ENCODE measurements at regions not wholly inside any gene's neighbourhood (a gene's known extent, or its start where the extent isn't known, plus 50 kb on each side); places are given as distances from the start of the nearest gene placed in this dataset.

DNA sequence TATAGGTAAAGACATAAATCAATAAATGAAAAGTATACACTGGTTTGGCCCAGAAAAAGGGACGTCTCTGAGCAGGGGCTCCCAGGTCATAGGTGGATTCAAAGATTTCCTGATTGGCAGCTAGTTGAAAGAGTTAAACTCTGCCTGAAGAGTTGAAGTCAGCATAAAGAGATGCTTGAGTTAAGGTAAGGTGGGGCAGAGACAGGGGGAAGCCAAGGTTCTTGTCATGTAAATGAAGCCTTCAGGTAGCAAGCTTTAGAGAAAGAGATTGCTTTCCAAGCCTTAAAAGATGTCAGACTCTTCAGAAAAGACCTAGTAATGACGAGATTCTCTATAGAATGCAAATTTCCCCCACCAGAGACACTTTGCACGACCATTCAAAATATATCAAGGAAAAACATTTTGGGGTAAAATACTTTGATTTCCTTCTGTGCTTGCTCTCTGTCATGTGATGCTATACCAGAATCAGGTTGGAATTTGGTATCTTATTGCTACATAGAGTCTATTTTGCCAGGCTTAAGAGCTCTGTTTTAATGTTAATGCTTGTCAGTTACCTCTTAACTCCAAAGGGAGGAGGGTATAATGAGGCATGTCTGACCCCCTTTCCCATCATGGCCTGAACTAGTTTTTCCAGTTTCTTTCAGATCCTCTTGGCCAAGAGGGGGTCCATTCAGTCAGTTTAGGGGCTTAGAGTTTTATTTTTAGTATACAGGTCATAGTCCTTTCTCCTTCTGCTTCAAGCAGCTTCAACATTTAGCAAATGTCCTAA, 429.6 kb downstream of the ADRA2A start (continued):
- TF ChIP-seq, protein P1, sequence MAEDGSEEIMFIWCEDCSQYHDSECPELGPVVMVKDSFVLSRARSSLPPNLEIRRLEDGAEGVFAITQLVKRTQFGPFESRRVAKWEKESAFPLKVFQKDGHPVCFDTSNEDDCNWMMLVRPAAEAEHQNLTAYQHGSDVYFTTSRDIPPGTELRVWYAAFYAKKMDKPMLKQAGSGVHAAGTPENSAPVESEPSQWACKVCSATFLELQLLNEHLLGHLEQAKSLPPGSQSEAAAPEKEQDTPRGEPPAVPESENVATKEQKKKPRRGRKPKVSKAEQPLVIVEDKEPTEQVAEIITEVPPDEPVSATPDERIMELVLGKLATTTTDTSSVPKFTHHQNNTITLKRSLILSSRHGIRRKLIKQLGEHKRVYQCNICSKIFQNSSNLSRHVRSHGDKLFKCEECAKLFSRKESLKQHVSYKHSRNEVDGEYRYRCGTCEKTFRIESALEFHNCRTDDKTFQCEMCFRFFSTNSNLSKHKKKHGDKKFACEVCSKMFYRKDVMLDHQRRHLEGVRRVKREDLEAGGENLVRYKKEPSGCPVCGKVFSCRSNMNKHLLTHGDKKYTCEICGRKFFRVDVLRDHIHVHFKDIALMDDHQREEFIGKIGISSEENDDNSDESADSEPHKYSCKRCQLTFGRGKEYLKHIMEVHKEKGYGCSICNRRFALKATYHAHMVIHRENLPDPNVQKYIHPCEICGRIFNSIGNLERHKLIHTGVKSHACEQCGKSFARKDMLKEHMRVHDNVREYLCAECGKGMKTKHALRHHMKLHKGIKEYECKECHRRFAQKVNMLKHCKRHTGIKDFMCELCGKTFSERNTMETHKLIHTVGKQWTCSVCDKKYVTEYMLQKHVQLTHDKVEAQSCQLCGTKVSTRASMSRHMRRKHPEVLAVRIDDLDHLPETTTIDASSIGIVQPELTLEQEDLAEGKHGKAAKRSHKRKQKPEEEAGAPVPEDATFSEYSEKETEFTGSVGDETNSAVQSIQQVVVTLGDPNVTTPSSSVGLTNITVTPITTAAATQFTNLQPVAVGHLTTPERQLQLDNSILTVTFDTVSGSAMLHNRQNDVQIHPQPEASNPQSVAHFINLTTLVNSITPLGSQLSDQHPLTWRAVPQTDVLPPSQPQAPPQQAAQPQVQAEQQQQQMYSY (CRISPR knock-in tag; IDR thresholded peaks at IDR 0.05) = no peak
- TF ChIP-seq MEF2A (IDR thresholded peaks at IDR 0.05; ENCODE audit: insufficient read depth, low read depth, low read length) (no peak), CEBPB (IDR thresholded peaks at IDR 0.05; ENCODE audit: borderline replicate concordance in 1 of 2, low read depth in 2 of 2, low read length in 2 of 2) (no peak)
- TF ChIP-seq, protein P2, sequence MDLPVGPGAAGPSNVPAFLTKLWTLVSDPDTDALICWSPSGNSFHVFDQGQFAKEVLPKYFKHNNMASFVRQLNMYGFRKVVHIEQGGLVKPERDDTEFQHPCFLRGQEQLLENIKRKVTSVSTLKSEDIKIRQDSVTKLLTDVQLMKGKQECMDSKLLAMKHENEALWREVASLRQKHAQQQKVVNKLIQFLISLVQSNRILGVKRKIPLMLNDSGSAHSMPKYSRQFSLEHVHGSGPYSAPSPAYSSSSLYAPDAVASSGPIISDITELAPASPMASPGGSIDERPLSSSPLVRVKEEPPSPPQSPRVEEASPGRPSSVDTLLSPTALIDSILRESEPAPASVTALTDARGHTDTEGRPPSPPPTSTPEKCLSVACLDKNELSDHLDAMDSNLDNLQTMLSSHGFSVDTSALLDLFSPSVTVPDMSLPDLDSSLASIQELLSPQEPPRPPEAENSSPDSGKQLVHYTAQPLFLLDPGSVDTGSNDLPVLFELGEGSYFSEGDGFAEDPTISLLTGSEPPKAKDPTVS (IDR thresholded peaks at IDR 0.05; ENCODE audit: low read depth, low read length) = no peak

DNA sequence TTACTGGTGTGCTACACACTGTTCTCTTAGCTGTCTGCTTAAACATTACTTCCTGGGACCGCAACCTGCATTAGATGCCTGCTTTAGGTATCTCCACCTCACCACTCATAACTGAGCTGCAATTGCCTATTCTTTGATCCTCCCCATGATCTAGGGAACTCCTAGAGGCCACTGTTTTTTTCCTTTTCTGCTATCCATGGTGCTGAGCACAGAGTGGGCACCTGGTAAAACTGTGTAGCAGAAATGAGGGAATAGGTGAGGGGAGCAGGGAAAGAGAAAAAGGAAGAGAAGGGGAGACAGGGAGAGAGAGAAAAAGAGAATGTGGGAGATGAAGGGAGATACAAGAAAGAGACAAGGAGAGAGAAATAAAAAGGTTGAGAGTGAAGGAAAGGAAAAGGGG, 434.9 kb downstream of the ADRA2A start:
- no peaks in the 10 kb centered on the region for H3K9me3 ChIP-seq (replicated peaks; ENCODE audit: control insufficient read depth, insufficient read depth, low read length)
- FAIRE-seq = no peak
- H3K27ac ChIP-seq (ENCODE audit: control insufficient read depth, insufficient read depth) = no peak overlapping the region
- ChIA-PET POLR2A (interaction anchor here (0.6 kb wide), 1 partner anchor 364 kb away, joined by 3 read pairs; no protein-coding TSS in a partner anchor), CTCF (interaction anchor here (0.7 kb wide), 1 partner anchor 294 kb away, joined by 3 read pairs; no protein-coding TSS in a partner anchor), RAD21 (ENCODE audit: unreplicated experiment) (no interaction called here), SMC1A (ENCODE audit: uncharacterized antibody, unreplicated experiment) (no interaction called here)
- TF ChIP-seq, protein P3, sequence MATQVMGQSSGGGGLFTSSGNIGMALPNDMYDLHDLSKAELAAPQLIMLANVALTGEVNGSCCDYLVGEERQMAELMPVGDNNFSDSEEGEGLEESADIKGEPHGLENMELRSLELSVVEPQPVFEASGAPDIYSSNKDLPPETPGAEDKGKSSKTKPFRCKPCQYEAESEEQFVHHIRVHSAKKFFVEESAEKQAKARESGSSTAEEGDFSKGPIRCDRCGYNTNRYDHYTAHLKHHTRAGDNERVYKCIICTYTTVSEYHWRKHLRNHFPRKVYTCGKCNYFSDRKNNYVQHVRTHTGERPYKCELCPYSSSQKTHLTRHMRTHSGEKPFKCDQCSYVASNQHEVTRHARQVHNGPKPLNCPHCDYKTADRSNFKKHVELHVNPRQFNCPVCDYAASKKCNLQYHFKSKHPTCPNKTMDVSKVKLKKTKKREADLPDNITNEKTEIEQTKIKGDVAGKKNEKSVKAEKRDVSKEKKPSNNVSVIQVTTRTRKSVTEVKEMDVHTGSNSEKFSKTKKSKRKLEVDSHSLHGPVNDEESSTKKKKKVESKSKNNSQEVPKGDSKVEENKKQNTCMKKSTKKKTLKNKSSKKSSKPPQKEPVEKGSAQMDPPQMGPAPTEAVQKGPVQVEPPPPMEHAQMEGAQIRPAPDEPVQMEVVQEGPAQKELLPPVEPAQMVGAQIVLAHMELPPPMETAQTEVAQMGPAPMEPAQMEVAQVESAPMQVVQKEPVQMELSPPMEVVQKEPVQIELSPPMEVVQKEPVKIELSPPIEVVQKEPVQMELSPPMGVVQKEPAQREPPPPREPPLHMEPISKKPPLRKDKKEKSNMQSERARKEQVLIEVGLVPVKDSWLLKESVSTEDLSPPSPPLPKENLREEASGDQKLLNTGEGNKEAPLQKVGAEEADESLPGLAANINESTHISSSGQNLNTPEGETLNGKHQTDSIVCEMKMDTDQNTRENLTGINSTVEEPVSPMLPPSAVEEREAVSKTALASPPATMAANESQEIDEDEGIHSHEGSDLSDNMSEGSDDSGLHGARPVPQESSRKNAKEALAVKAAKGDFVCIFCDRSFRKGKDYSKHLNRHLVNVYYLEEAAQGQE (IDR thresholded peaks at IDR 0.05; ENCODE audit: low read depth, low read length) = peak; percentile 75
- TF ChIP-seq CHD4 (IDR thresholded peaks at IDR 0.05) = no peak
- peak; percentile 13; the same call in 1 of the 2 replicates for TF ChIP-seq ZNF384 (IDR thresholded peaks at IDR 0.05; ENCODE audit: borderline replicate concordance, low read depth, low read length)
- ATAC-seq = no peak
- H4K20me1 ChIP-seq (ENCODE audit: control insufficient read depth, insufficient read depth) = no peaks in the 10 kb centered on the region
- no peak overlapping the region for H3K4me3 ChIP-seq
- no peak overlapping the region for H3K9ac ChIP-seq (ENCODE audit: control insufficient read depth, insufficient read depth, low read length)
- no peaks in the 10 kb centered on the region; a peak in 1 of 4 replicates for H3K27me3 ChIP-seq (replicated peaks in 1 of 2; ENCODE audit: control insufficient read depth in 2 of 2, insufficient read depth in 2 of 2, low read length in 1 of 2)
- BruUV-seq (replicated peaks) = no TSS peak
- H3K79me2 ChIP-seq (ENCODE audit: control insufficient read depth, insufficient read depth, low read length) = no peaks in the 10 kb centered on the region
- intact Hi-C loops (cut with micrococcal nuclease; ENCODE audit: unreplicated experiment) = no loop called here
- in situ Hi-C loops (cut with MboI) = no loop called here
- no peak overlapping the region for H2AFZ ChIP-seq (ENCODE audit: control insufficient read depth, low read depth, low read length)
- no peaks in the 10 kb centered on the region for H3K4me1 ChIP-seq (ENCODE audit: control insufficient read depth, insufficient read depth, low read length)
- no peaks in the 10 kb centered on the region for H3K36me3 ChIP-seq (ENCODE audit: control insufficient read depth in 2 of 2, insufficient read depth in 2 of 2, low read length in 1 of 2)
- 0% methylated on average over 1 of the region's 1 CpG for WGBS (ENCODE audit: insufficient coverage, insufficient replicate concordance, low lambda C conversion rate, missing lambda C conversion rate)
- H3K4me2 ChIP-seq (ENCODE audit: control insufficient read depth, insufficient read depth) = no peak overlapping the region
- no peak for DNase-seq (ENCODE audit: low read depth, low spot score)
